Testis (tissue), 2 donors: ENCODE measurements at regions not wholly inside any gene's neighbourhood (a gene's known extent, or its start where the extent isn't known, plus 50 kb on each side); places are given as distances from the start of the nearest gene placed in this dataset.

ENCODE experiments used
- DNase-seq: peaks from one replicate; pipeline ENCODE4 v3.0.0-alpha.2; 2019
- H3K27ac ChIP-seq, 2 donors: fragments of 200-600 bp; sonication (generic); one replicate each; pipeline ENCODE4 v1.5.1; 2019
- H3K27me3 ChIP-seq: fragments of 200-600 bp; sonication (generic); one replicate; pipeline ENCODE4 v1.5.1; 2019
- H3K36me3 ChIP-seq: fragments of 200-600 bp; sonication (generic); one replicate; pipeline ENCODE4 v1.5.1; 2017; ENCODE audit warnings: low read depth; ENCODE audit errors: missing control alignments
- H3K4me1 ChIP-seq: fragments of 200-600 bp; sonication (generic); one replicate; pipeline ENCODE4 v1.5.1; 2019
- H3K4me3 ChIP-seq, 2 donors: fragments of 200-600 bp; sonication (generic); one replicate each; pipeline ENCODE4 v1.5.1; 2017 to 2019
- H3K9me3 ChIP-seq: fragments of 200-600 bp; sonication (generic); one replicate; pipeline ENCODE4 v1.5.1; 2017
- CTCF ChIP-seq, 3 experiments: fragments of 450-650 bp in 2 of 3; fragments of 200-600 bp in 1 of 3; sonication (generic) in 1 of 3; IDR thresholded peaks; one replicate each; pipeline ENCODE4 v1.5.1; 2016 to 2019; ENCODE audit warnings: antibody characterized with exemption in 3 of 3, mild to moderate bottlenecking in 2 of 3, moderate library complexity in 1 of 3
- POLR2A ChIP-seq: fragments of 450-650 bp; IDR thresholded peaks from one replicate; pipeline ENCODE4 v1.6.1; 2017; ENCODE audit warnings: antibody characterized with exemption, mild to moderate bottlenecking, moderate library complexity
- WGBS, 2 donors: methylation state at CpG; one replicate each; pipeline ENCODE4 v1.1.5; 2018; 5-methylcytosine and 5-hydroxymethylcytosine counted together
- intact Hi-C: fragments of 100-400 bp; cut with DNase I; formaldehyde crosslinking; loops from one replicate; pipeline ENCODE4 v1.15.1; 2023; ENCODE audit warnings: low total_unique reads

DNA sequence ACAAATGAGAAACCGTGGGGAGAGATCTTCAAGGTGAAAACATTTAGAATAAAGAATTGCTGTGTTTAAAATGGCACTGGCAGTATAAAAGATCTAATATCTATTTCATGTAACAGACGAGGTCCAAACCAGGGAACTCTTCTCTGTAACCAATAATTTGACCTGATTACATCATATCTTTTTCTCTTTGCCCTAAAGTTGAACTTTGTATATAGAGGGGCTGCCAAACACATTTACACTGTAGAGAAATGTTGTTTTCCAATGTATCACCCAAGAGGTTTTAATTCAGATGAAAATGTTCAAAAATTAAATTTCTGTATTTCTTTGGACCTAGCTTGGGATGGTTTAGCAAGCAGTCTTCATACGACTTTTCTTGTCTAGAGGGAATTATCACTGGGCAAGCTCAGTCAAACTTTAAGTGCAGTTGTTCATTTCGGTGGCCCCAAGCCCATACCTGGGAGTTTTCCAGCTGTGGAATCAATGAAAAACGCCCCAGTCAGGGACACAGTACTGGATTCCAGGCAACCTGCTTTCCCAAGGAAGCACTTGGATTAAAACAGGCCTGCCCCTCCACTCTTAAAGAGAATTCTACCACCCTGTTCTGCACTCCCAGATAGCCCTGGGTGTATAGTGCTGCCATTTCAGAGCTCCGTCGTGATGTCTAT is 208.5 kb upstream of the FN1 start:
- 78 to 82% methylated on average over 7 of the region's 7 CpGs for whole genome bisulfite sequencing, 2 donors

GRCh38 chr2:215638687-215639086 is 202.8 kb upstream of the FN1 start:
- TF ChIP-seq CTCF (IDR thresholded peaks at IDR 0.05) (no peak), POLR2A (no peak)
- H3K4me1 ChIP-seq: no peaks in the 10 kb centered on the region
- no peak for DNase-seq
- no peaks in the 10 kb centered on the region for H3K36me3 ChIP-seq
- intact Hi-C loops: no loop called here
- H3K27me3 ChIP-seq: no peaks in the 10 kb centered on the region
- no peak overlapping the region for H3K4me3 ChIP-seq
- no peaks in the 10 kb centered on the region for H3K9me3 ChIP-seq
- H3K27ac ChIP-seq: no peak overlapping the region

More for the DNA sequence above, 208.5 kb upstream of the FN1 start:
- H3K9me3 ChIP-seq: no peaks in the 10 kb centered on the region
- no peak for TF ChIP-seq CTCF (IDR thresholded peaks at IDR 0.05)
- no peak for TF ChIP-seq POLR2A
- H3K4me1 ChIP-seq: no peaks in the 10 kb centered on the region
- no peak overlapping the region for H3K27ac ChIP-seq
- H3K27me3 ChIP-seq: no peaks in the 10 kb centered on the region
- H3K36me3 ChIP-seq: no peaks in the 10 kb centered on the region
- no peak overlapping the region for H3K4me3 ChIP-seq
- no peak for DNase-seq
- intact Hi-C loops: no loop called here

DNA sequence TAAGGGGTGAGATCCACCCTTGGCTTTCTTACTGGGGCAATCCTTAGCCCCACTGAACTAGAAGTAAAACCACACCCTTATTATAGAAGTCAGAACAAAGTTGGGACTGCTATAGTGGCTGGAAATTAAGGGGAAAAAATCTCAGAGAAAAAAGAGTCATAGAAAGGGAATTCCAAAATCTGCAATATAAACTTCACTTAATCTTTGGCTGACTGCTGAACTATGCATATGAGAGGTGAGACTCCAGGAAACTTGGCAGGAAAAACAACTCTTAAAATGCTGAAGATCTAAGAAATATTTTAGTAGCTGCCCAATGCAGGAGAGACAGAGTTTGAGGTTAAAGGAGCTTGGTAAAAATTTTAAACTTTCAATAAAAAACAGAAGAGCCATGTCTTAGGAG is 201.8 kb upstream of the FN1 start:
- Histone ChIP-seq H3K36me3 (no peaks in the 10 kb centered on the region), H3K9me3 (no peaks in the 10 kb centered on the region), H3K4me3 (no peak overlapping the region), H3K27ac (no peak overlapping the region), H3K4me1 (no peaks in the 10 kb centered on the region), H3K27me3 (no peaks in the 10 kb centered on the region)
- intact Hi-C loops: no loop called here
- no peak for TF ChIP-seq CTCF (IDR thresholded peaks at IDR 0.05)
- TF ChIP-seq POLR2A: no peak
- no peak for DNase-seq

GRCh38 chr2:215636816-215637215 is 200.9 kb upstream of the FN1 start:
- no peak for DNase-seq
- H3K4me3 ChIP-seq: no peak overlapping the region
- H3K27me3 ChIP-seq: no peaks in the 10 kb centered on the region
- H3K36me3 ChIP-seq: no peaks in the 10 kb centered on the region
- 82 to 96% methylated on average over 3 of the region's 3 CpGs for WGBS, 2 donors
- H3K4me1 ChIP-seq: no peaks in the 10 kb centered on the region
- no peaks in the 10 kb centered on the region for H3K9me3 ChIP-seq
- no peak overlapping the region for H3K27ac ChIP-seq
- no peak for TF ChIP-seq POLR2A
- TF ChIP-seq CTCF (IDR thresholded peaks at IDR 0.05): no peak
- intact Hi-C loops: no loop called here

- DNase-seq: no peak
- H3K9me3 ChIP-seq: no peaks in the 10 kb centered on the region
- H3K4me3 ChIP-seq: no peak overlapping the region
- H3K27me3 ChIP-seq: no peaks in the 10 kb centered on the region
- TF ChIP-seq CTCF (IDR thresholded peaks at IDR 0.05) (no peak), POLR2A (no peak)
- WGBS, 2 donors: 75 to 89% methylated on average over 2 of the region's 2 CpGs
- H3K36me3 ChIP-seq: no peaks in the 10 kb centered on the region
- intact Hi-C loops: no loop called here
- H3K27ac ChIP-seq: no peak overlapping the region
- H3K4me1 ChIP-seq: no peaks in the 10 kb centered on the region
Measured at GRCh38 chr2:215635788-215636139, 199.9 kb upstream of the FN1 start.
